ENCODE measurements at regions not wholly inside any gene's neighbourhood (a gene's known extent, or its start where the extent isn't known, plus 50 kb on each side); places are given as distances from the start of the nearest gene placed in this dataset.

GRCh38 chr15:29473621-29474105 is 204.0 kb upstream of the NSMCE3 start:
- Histone ChIP-seq H3K18ac (ENCODE audit: low read depth, low read length) (no peak overlapping the region), H4K8ac (ENCODE audit: low read depth in 2 of 2, low read length in 2 of 2) (no peak overlapping the region), H3K4me3 (ENCODE audit: insufficient read depth, low read depth, low read length) (no peak overlapping the region), H3K9me1 (ENCODE audit: insufficient read depth, low read length) (no peaks in the 10 kb centered on the region), H4K91ac (ENCODE audit: insufficient read depth, low read depth, low read length) (no peak overlapping the region), H3K4ac (ENCODE audit: low read depth, low read length) (no peak overlapping the region), H2BK120ac (ENCODE audit: low read depth, low read length) (no peak overlapping the region), H3K9ac (ENCODE audit: low read depth, low read length) (no peak overlapping the region), H2AFZ (replicated peaks; ENCODE audit: low read length, poor library complexity) (no peak overlapping the region), H2BK5ac (ENCODE audit: low read depth, low read length, poor library complexity, severe bottlenecking) (no peak overlapping the region), H3K14ac (replicated peaks; ENCODE audit: low read depth, low read length) (no peak overlapping the region), H2AK9ac (replicated peaks; ENCODE audit: low read depth, low read length, poor library complexity) (no peak overlapping the region), H2BK15ac (ENCODE audit: low read depth, low read length) (no peak overlapping the region), H3K9me3 (ENCODE audit: control insufficient read depth, insufficient read depth, low read length) (peaks cover 2% of the 10 kb centered on the region; the same call in 1 of the 2 replicates), H3K27ac (ENCODE audit: insufficient read depth, low read length) (no peak overlapping the region), H2AK5ac (ENCODE audit: low read depth, low read length) (no peak overlapping the region), H2BK20ac (ENCODE audit: low read depth, low read length) (no peak overlapping the region), H3K4me1 (ENCODE audit: control insufficient read depth, insufficient read depth, low read length) (no peaks in the 10 kb centered on the region), H3K56ac (ENCODE audit: extremely low read depth, insufficient read depth, low read length) (no peak overlapping the region), H3K79me1 (ENCODE audit: low read depth in 1 of 2, low read length in 2 of 2) (no peaks in the 10 kb centered on the region), H3K4me2 (ENCODE audit: low read depth, low read length) (no peak overlapping the region), H3K27me3 (ENCODE audit: control insufficient read depth, insufficient read depth, low read length) (no peaks in the 10 kb centered on the region), H4K5ac (ENCODE audit: low read depth, low read length) (no peak overlapping the region), H4K20me1 (ENCODE audit: insufficient read depth, low read length) (no peaks in the 10 kb centered on the region), H3K23ac (ENCODE audit: low read depth, low read length) (no peak overlapping the region), H3K36me3 (ENCODE audit: control insufficient read depth, insufficient read depth, low read length) (no peaks in the 10 kb centered on the region)
- dilution Hi-C loops (cut with HindIII; ENCODE audit: low sequenced_read_pairs, unreplicated experiment) (no loop called here), in situ Hi-C loops (cut with MboI; ENCODE audit: low sequenced_read_pairs) (no loop called here), intact Hi-C loops (cut with micrococcal nuclease) (no loop called here)
- no peak for TF ChIP-seq CHD1 (IDR thresholded peaks at IDR 0.05; ENCODE audit: low read depth, low read length)
- no peak for TF ChIP-seq MAFK (IDR thresholded peaks at IDR 0.05; ENCODE audit: low read depth, low read length)
- no peak for TF ChIP-seq SMC3 (IDR thresholded peaks at IDR 0.05; ENCODE audit: low read depth, low read length)
- TF ChIP-seq RCOR1 (IDR thresholded peaks at IDR 0.05; ENCODE audit: insufficient replicate concordance, low read length), result no peak
- TF ChIP-seq MXI1 (IDR thresholded peaks at IDR 0.05; ENCODE audit: borderline replicate concordance, low read depth, low read length), result no peak
- no peak for TF ChIP-seq RAD21 (IDR thresholded peaks at IDR 0.05; ENCODE audit: low read length)
- TF ChIP-seq ELK1 (IDR thresholded peaks at IDR 0.05; ENCODE audit: borderline replicate concordance, low read depth, low read length), result no peak
- TF ChIP-seq POLR2A (IDR thresholded peaks at IDR 0.05; ENCODE audit: low read depth, low read length), result no peak
- no peak for TF ChIP-seq FOS (IDR thresholded peaks at IDR 0.05; ENCODE audit: low read depth, low read length)
- TF ChIP-seq CTCF (conservative IDR thresholded peaks at IDR 0.05; ENCODE audit: low read depth, low read length), result no peak
- no peak for TF ChIP-seq USF2 (IDR thresholded peaks at IDR 0.05; ENCODE audit: low read depth, low read length)
- no peak for TF ChIP-seq CEBPB (IDR thresholded peaks at IDR 0.05; ENCODE audit: low read depth, low read length)
- ATAC-seq (ENCODE audit: low read depth) (no peak), DNase-seq (no peak)
- CTCF ChIA-PET, result no interaction called here
- POLR2A ChIA-PET (ENCODE audit: unreplicated experiment), result no interaction called here
- WGBS, 2 experiments (ENCODE audit: extremely low coverage in 2 of 2, insufficient read length in 1 of 2), result 76% methylated on average over 10 of the region's 17 CpGs; no CpG with 5 or more reads in 1 of the 2 experiments
- BruUV-seq (replicated peaks), result no TSS peak
